Calu3 (cell line): ENCODE measurements at regions not wholly inside any gene's neighbourhood (a gene's known extent, or its start where the extent isn't known, plus 50 kb on each side); places are given as distances from the start of the nearest gene placed in this dataset.

ENCODE experiments used
- BruUV-seq: library from RNA; stranded (reverse); fragments of 400-500 nt; replicated peaks from 2 replicates; lab custom pipeline; 2021; lab: Mats Ljungman, UMichigan
- CTCF ChIA-PET: fragments of 300-600 bp; sonication (Branson Sonifier 250); formaldehyde crosslinking; loops from one replicate; lab custom pipeline; 2022; ENCODE audit warnings: antibody characterized with exemption; lab: Charles Lee
- DNase-seq: peaks from one replicate; pipeline ENCODE4 v3.0.0; 2022
- H3K27ac Mint-ChIP-seq: one replicate; pipeline ENCODE4 v1.8.0; 2022; ENCODE audit warnings: mixed read lengths; ENCODE audit not compliant: unreplicated experiment
- H3K27me3 Mint-ChIP-seq: one replicate; pipeline ENCODE4 v1.8.0; 2022; ENCODE audit warnings: mixed read lengths; ENCODE audit not compliant: unreplicated experiment
- H3K36me3 Mint-ChIP-seq: one replicate; pipeline ENCODE4 v1.8.0; 2022; ENCODE audit warnings: mild to moderate bottlenecking, moderate library complexity, mixed read lengths; ENCODE audit not compliant: insufficient read depth, unreplicated experiment
- H3K4me1 Mint-ChIP-seq: one replicate; pipeline ENCODE4 v1.8.0; 2022; ENCODE audit warnings: mild to moderate bottlenecking, low read depth, mixed read lengths; ENCODE audit not compliant: unreplicated experiment
- H3K4me3 Mint-ChIP-seq: one replicate; pipeline ENCODE4 v1.8.0; 2022; ENCODE audit warnings: mild to moderate bottlenecking, low read depth, moderate library complexity, mixed read lengths; ENCODE audit not compliant: unreplicated experiment
- H3K9me3 Mint-ChIP-seq: one replicate; pipeline ENCODE4 v1.8.0; 2022; ENCODE audit warnings: low read depth, mixed read lengths; ENCODE audit not compliant: unreplicated experiment
- CTCF ChIP-seq: fragments of 200-600 bp; IDR thresholded peaks from one replicate; pipeline ENCODE4 v1.8.0; 2022; ENCODE audit warnings: antibody characterized with exemption; ENCODE audit not compliant: unreplicated experiment
- intact Hi-C: fragments of 100-400 bp; cut with micrococcal nuclease; formaldehyde crosslinking; loops from one replicate; pipeline ENCODE4 v1.10.0; 2022; ENCODE audit not compliant: unreplicated experiment

DNA sequence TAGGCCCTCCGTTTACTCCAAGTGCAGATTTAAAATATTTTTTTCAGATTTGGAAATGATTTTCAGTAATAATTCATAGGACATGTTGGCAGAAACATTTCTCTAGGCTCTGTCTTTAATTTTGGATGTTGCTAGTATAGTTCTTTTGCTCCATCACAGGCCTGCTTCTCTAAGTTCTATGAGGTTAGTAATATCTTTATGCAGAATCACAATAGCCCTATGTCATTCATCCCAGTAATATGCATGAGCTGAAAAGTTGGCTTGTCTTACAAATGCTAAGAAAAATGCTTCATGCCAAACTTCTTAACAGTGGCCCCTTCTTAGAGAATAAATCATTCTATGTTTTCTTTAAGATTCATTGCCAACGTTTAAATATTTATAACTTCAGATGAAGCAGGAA is 148.3 kb upstream of the TLL1 start:
- no peaks in the 10 kb centered on the region for H3K36me3 Mint-ChIP-seq
- intact Hi-C loops, result no loop called here

GRCh38 chr4:165725352-165725751 is 147.7 kb upstream of the TLL1 start:
- no TSS peak for BruUV-seq
- no peak overlapping the region for H3K27ac Mint-ChIP-seq
- no peak overlapping the region for H3K4me3 Mint-ChIP-seq
- DNase-seq, result no peak
- H3K4me1 Mint-ChIP-seq, result no peaks in the 10 kb centered on the region
- no peaks in the 10 kb centered on the region for H3K27me3 Mint-ChIP-seq
- H3K36me3 Mint-ChIP-seq, result no peaks in the 10 kb centered on the region
- intact Hi-C loops, result no loop called here
- no peaks in the 10 kb centered on the region for H3K9me3 Mint-ChIP-seq
- CTCF ChIA-PET, result no interaction called here
- TF ChIP-seq CTCF, result no peak

More for the DNA sequence above, 148.3 kb upstream of the TLL1 start:
- H3K4me1 Mint-ChIP-seq, result no peaks in the 10 kb centered on the region
- H3K4me3 Mint-ChIP-seq, result no peak overlapping the region
- H3K27ac Mint-ChIP-seq, result no peak overlapping the region
- no peak for DNase-seq
- CTCF ChIA-PET, result no interaction called here
- no TSS peak for BruUV-seq
- no peak for TF ChIP-seq CTCF
- H3K9me3 Mint-ChIP-seq, result no peaks in the 10 kb centered on the region
- no peaks in the 10 kb centered on the region for H3K27me3 Mint-ChIP-seq

GRCh38 chr4:165726831-165727230 is 146.2 kb upstream of the TLL1 start:
- DNase-seq, result no peak
- CTCF ChIA-PET, result no interaction called here
- no peaks in the 10 kb centered on the region for H3K27me3 Mint-ChIP-seq
- H3K27ac Mint-ChIP-seq, result no peak overlapping the region
- no peaks in the 10 kb centered on the region for H3K9me3 Mint-ChIP-seq
- no peaks in the 10 kb centered on the region for H3K4me1 Mint-ChIP-seq
- BruUV-seq, result no TSS peak
- H3K4me3 Mint-ChIP-seq, result no peak overlapping the region
- TF ChIP-seq CTCF, result no peak
- intact Hi-C loops, result no loop called here
- no peaks in the 10 kb centered on the region for H3K36me3 Mint-ChIP-seq

- Mint-ChIP-seq H3K4me3 (no peak overlapping the region), H3K36me3 (no peaks in the 10 kb centered on the region), H3K9me3 (no peaks in the 10 kb centered on the region), H3K27ac (no peak overlapping the region), H3K4me1 (no peaks in the 10 kb centered on the region), H3K27me3 (no peaks in the 10 kb centered on the region)
- CTCF ChIA-PET, result no interaction called here
- TF ChIP-seq CTCF, result no peak
- no peak for DNase-seq
- no TSS peak for BruUV-seq
- intact Hi-C loops, result no loop called here
Observed at GRCh38 chr4:165737309-165737972, 135.6 kb upstream of the TLL1 start.
